Endothelial cell of umbilical vein (primary cell): ENCODE measurements at regions not wholly inside any gene's neighbourhood (a gene's known extent, or its start where the extent isn't known, plus 50 kb on each side); places are given as distances from the start of the nearest gene placed in this dataset.

Experiments
- CTCF ChIP-seq, 2 donors: IDR thresholded peaks; 1 replicate in 1 of 2; 2 replicates in 1 of 2; pipeline ENCODE4 v1.5.1; 2011; ENCODE audit warnings: low read length in 2 of 2, mild to moderate bottlenecking in 2 of 2, moderate library complexity in 2 of 2, control low read depth in 1 of 2, inconsistent platforms in 1 of 2, low read depth in 1 of 2; ENCODE audit not compliant: insufficient read depth in 1 of 2; ENCODE audit errors: extremely low read depth in 1 of 2
- POLR2A ChIP-seq: IDR thresholded peaks from 2 replicates; pipeline ENCODE4 v1.6.1; 2012; ENCODE audit warnings: low read depth, mild to moderate bottlenecking, control low read depth, low read length

GRCh38 chr10:26637521-26638275 is 59.8 kb upstream of the PDSS1 start:
- TF ChIP-seq CTCF (IDR thresholded peaks at IDR 0.05; ENCODE audit: extremely low read depth in 1 of 2, insufficient read depth in 1 of 2, low read depth in 1 of 2, low read length in 2 of 2) (no peak), POLR2A (no peak)
